H1 (cell line): ENCODE measurements at regions not wholly inside any gene's neighbourhood (a gene's known extent, or its start where the extent isn't known, plus 50 kb on each side); places are given as distances from the start of the nearest gene placed in this dataset.

Experiments
- ASH2L ChIP-seq: fragments of 200-600, 300-600 bp; sonication (generic); IDR thresholded peaks from one replicate; pipeline ENCODE4 v1.7.1; 2017; ENCODE audit warnings: low read length
- ATF2 ChIP-seq: IDR thresholded peaks from 2 replicates; pipeline ENCODE4 v1.6.1; 2012; ENCODE audit warnings: low read length, inconsistent platforms
- MAX ChIP-seq: IDR thresholded peaks from 2 replicates; pipeline ENCODE4 v1.6.1; 2012; ENCODE audit warnings: inconsistent platforms
- PHF8 ChIP-seq: fragments of 200-600 bp; sonication (generic); conservative IDR thresholded peaks from 2 replicates; pipeline ENCODE4 v1.7.1; 2012; ENCODE audit warnings: low read depth, mild to moderate bottlenecking, inconsistent platforms, low read length, moderate library complexity
- POLR2AphosphoS5 ChIP-seq: IDR thresholded peaks from 2 replicates; pipeline ENCODE4 v1.6.1; 2011; ENCODE audit warnings: low read depth, low read length
- RBBP5 ChIP-seq: IDR thresholded peaks from 2 replicates; pipeline ENCODE4 v1.7.1; 2012; ENCODE audit warnings: low read depth, mild to moderate bottlenecking, inconsistent platforms, low read length, moderate library complexity, borderline replicate concordance
- SIN3A ChIP-seq, 2 experiments: IDR thresholded peaks in 1 of 2; conservative IDR thresholded peaks in 1 of 2; 2 replicates each; pipeline ENCODE4 v1.6.1; 2011 to 2012; ENCODE audit warnings: low read length in 2 of 2, improper control_type of control experiment in 1 of 2, low read depth in 1 of 2, mild to moderate bottlenecking in 1 of 2

- TF ChIP-seq ATF2 = no peak
- TF ChIP-seq PHF8 = no peak
- no peak for TF ChIP-seq MAX
- no peak for TF ChIP-seq POLR2AphosphoS5
- no peak for TF ChIP-seq SIN3A (conservative IDR thresholded peaks at IDR 0.05 in 1 of 2, IDR thresholded peaks at IDR 0.05 in 1 of 2; ENCODE audit: low read depth in 1 of 2, low read length in 2 of 2)
- no peak for TF ChIP-seq ASH2L
- TF ChIP-seq RBBP5 = no peak
Observed at GRCh38 chr14:98408713-98409112, 863.3 kb downstream of the BCL11B start (continued).
